H9 (cell line): ENCODE measurements at regions not wholly inside any gene's neighbourhood (a gene's known extent, or its start where the extent isn't known, plus 50 kb on each side); places are given as distances from the start of the nearest gene placed in this dataset.

Source experiments
- DNase-seq: peaks from one replicate; pipeline ENCODE4 v3.0.0-alpha.2; 2017
- H2AFZ ChIP-seq: one replicate; pipeline ENCODE4 v1.6.1; 2013; ENCODE audit warnings: mild to moderate bottlenecking, low read length, control low read depth, moderate library complexity
- H2AK5ac ChIP-seq: 2 replicates; pipeline ENCODE4 v1.6.1; 2013; ENCODE audit warnings: low read length, control low read depth, mixed read lengths; ENCODE audit not compliant: insufficient read length
- H2BK120ac ChIP-seq: one replicate; pipeline ENCODE4 v1.6.1; 2013; ENCODE audit warnings: low read depth, mild to moderate bottlenecking, low read length, control low read depth, inconsistent platforms; ENCODE audit not compliant: poor library complexity, severe bottlenecking
- H2BK12ac ChIP-seq: 2 replicates; pipeline ENCODE4 v1.6.1; 2013; ENCODE audit warnings: low read length, control low read depth, mixed read lengths, low read depth; ENCODE audit not compliant: insufficient read length
- H2BK15ac ChIP-seq: 2 replicates; pipeline ENCODE4 v1.6.1; 2013; ENCODE audit warnings: low read depth, low read length, control low read depth
- H2BK20ac ChIP-seq: one replicate; pipeline ENCODE4 v1.6.1; 2013; ENCODE audit warnings: low read depth, mild to moderate bottlenecking, low read length, control low read depth, inconsistent platforms; ENCODE audit not compliant: poor library complexity, severe bottlenecking
- H2BK5ac ChIP-seq: 2 replicates; pipeline ENCODE4 v1.6.1; 2013; ENCODE audit warnings: low read length, control low read depth, mixed read lengths; ENCODE audit not compliant: insufficient read length
- H3K14ac ChIP-seq: 2 replicates; pipeline ENCODE4 v1.6.1; 2013; ENCODE audit warnings: low read length, control low read depth; ENCODE audit not compliant: insufficient read depth
- H3K18ac ChIP-seq: 2 replicates; pipeline ENCODE4 v1.6.1; 2013; ENCODE audit warnings: low read depth, mild to moderate bottlenecking, mixed read lengths, low read length, control low read depth; ENCODE audit not compliant: insufficient read length
- H3K23ac ChIP-seq: 2 replicates; pipeline ENCODE4 v1.6.1; 2013; ENCODE audit warnings: low read length, control low read depth, mixed read lengths, low read depth; ENCODE audit not compliant: insufficient read length
- H3K23me2 ChIP-seq: 2 replicates; pipeline ENCODE4 v1.6.1; 2013; ENCODE audit warnings: low read depth, mild to moderate bottlenecking, mixed read lengths, low read length, control low read depth; ENCODE audit not compliant: insufficient read length, poor library complexity, severe bottlenecking
- H3K27ac ChIP-seq: 2 replicates; pipeline ENCODE4 v1.5.1; 2013; ENCODE audit warnings: low read length, control low read depth, mixed read lengths, low read depth; ENCODE audit not compliant: insufficient read length
- H3K27me3 ChIP-seq: 2 replicates; pipeline ENCODE4 v1.6.1; 2013; ENCODE audit warnings: low read length, control low read depth, inconsistent platforms; ENCODE audit not compliant: insufficient read depth
- H3K4ac ChIP-seq: 2 replicates; pipeline ENCODE4 v1.6.1; 2013; ENCODE audit warnings: low read depth, mild to moderate bottlenecking, control low read depth, inconsistent platforms, low read length, moderate library complexity
- H3K4me1 ChIP-seq: 2 replicates; pipeline ENCODE4 v1.6.1; 2013; ENCODE audit warnings: low read length, control low read depth, inconsistent platforms; ENCODE audit not compliant: insufficient read depth
- H3K4me2 ChIP-seq: 2 replicates; pipeline ENCODE4 v1.6.1; 2013; ENCODE audit warnings: low read length, control low read depth, mixed read lengths; ENCODE audit not compliant: insufficient read length, insufficient read depth
- H3K56ac ChIP-seq: 2 replicates; pipeline ENCODE4 v1.6.1; 2013; ENCODE audit warnings: low read depth, mild to moderate bottlenecking, mixed read lengths, low read length, control low read depth; ENCODE audit not compliant: insufficient read length
- H3K79me1 ChIP-seq: 2 replicates; pipeline ENCODE4 v1.6.1; 2013; ENCODE audit warnings: low read depth, mild to moderate bottlenecking, moderate library complexity, low read length, control low read depth, inconsistent platforms; ENCODE audit not compliant: insufficient read depth, poor library complexity, severe bottlenecking
- H3K79me2 ChIP-seq: 2 replicates; pipeline ENCODE4 v1.6.1; 2013; ENCODE audit warnings: low read length, control low read depth, inconsistent platforms; ENCODE audit not compliant: insufficient read depth
- H3K9ac ChIP-seq: 2 replicates; pipeline ENCODE4 v1.6.1; 2013; ENCODE audit warnings: low read length, control low read depth, mixed read lengths; ENCODE audit not compliant: insufficient read length; ENCODE audit errors: extremely low read depth
- H3K9me3 ChIP-seq: one replicate; pipeline ENCODE4 v1.6.1; 2013; ENCODE audit warnings: low read depth, low read length, inconsistent platforms; ENCODE audit not compliant: control insufficient read depth
- H3T11ph ChIP-seq: one replicate; pipeline ENCODE4 v1.6.1; 2013; ENCODE audit warnings: mild to moderate bottlenecking, low read length, control low read depth, inconsistent platforms
- H4K20me1 ChIP-seq: one replicate; pipeline ENCODE4 v1.6.1; 2013; ENCODE audit not compliant: control insufficient read depth, insufficient read length, insufficient read depth
- H4K5ac ChIP-seq: 2 replicates; pipeline ENCODE4 v1.6.1; 2013; ENCODE audit warnings: low read depth, mild to moderate bottlenecking, mixed read lengths, low read length, control low read depth; ENCODE audit not compliant: insufficient read length
- H4K8ac ChIP-seq: replicated peaks from 2 replicates; pipeline ENCODE4 v1.6.1; 2013; ENCODE audit warnings: low read length, control low read depth, mixed read lengths, low read depth; ENCODE audit not compliant: insufficient read length
- H4K91ac ChIP-seq: 2 replicates; pipeline ENCODE4 v1.6.1; 2013; ENCODE audit warnings: low read depth, mild to moderate bottlenecking, moderate library complexity, mixed read lengths, low read length, control low read depth; ENCODE audit not compliant: insufficient read length
- H3K27ac Mint-ChIP-seq, 3 experiments: 2 replicates in 2 of 3; 3 replicates in 1 of 3; pipeline ENCODE4 v1.8.0; 2020 to 2021; ENCODE audit warnings: mixed read lengths in 3 of 3, mild to moderate bottlenecking in 1 of 3, moderate library complexity in 1 of 3
- H3K27me3 Mint-ChIP-seq: 2 replicates; pipeline ENCODE4 v1.8.0; 2021; ENCODE audit warnings: low read depth, mild to moderate bottlenecking, moderate library complexity, mixed read lengths
- H3K36me3 Mint-ChIP-seq, 3 experiments: 2 replicates in 2 of 3; 3 replicates in 1 of 3; pipeline ENCODE4 v1.8.0; 2020 to 2021; ENCODE audit warnings: low read depth in 3 of 3, mixed read lengths in 3 of 3; ENCODE audit not compliant: insufficient read depth in 1 of 3
- H3K4me1 Mint-ChIP-seq, 2 experiments: 2 replicates each; pipeline ENCODE4 v1.8.0; 2020; ENCODE audit warnings: mixed read lengths in 2 of 2
- H3K4me3 Mint-ChIP-seq, 2 experiments: 2 replicates in 1 of 2; 3 replicates in 1 of 2; pipeline ENCODE4 v1.8.0; 2020 to 2021; ENCODE audit warnings: mild to moderate bottlenecking in 2 of 2, mixed read lengths in 2 of 2, moderate library complexity in 1 of 2
- H3K9me3 Mint-ChIP-seq, 2 experiments: 2 replicates in 1 of 2; 3 replicates in 1 of 2; pipeline ENCODE4 v1.8.0; 2020; ENCODE audit warnings: mild to moderate bottlenecking in 2 of 2, mixed read lengths in 2 of 2, moderate library complexity in 1 of 2
- CTCF ChIP-seq: fragments of 200-600 bp; sonication (generic); conservative IDR thresholded peaks from 3 replicates; pipeline ENCODE4 v1.8.0; 2021; ENCODE audit warnings: antibody characterized with exemption, mild to moderate bottlenecking
- WGBS: extraction: QIAGEN DNeasy Blood & Tissue Kit; methylation state at CpG from one replicate; pipeline ENCODE4 v1.1.7; 2013; ENCODE audit warnings: missing lambda C conversion rate, low lambda C conversion rate, mixed read lengths; ENCODE audit not compliant: insufficient read length; ENCODE audit errors: extremely low coverage; 5-methylcytosine and 5-hydroxymethylcytosine counted together

DNA sequence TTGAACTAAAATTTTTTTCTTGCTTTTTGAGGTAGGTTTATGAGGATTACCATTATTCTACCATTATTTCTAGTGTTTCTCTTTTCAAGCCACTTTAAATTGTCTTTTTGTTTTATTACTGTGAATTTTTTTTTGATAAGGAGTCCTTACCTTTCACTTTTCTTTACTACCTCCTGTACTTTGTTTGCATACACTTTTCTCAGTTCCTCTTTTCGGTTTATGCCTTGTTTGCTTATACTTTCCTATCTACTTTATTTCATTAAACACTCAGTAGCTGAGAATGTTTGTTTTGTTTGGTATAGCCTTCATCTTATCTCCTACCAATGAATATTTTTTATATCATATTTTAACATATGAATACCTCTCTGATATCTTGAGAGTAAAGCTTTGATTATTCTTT, 147.9 kb downstream of the TFAP2B start:
- no peak overlapping the region for H2AK5ac ChIP-seq
- H3K36me3 Mint-ChIP-seq: no peaks in the 10 kb centered on the region; a peak in 1 of 7 replicates
- no peak overlapping the region for H3T11ph ChIP-seq
- no peak overlapping the region for H2AFZ ChIP-seq
- no peaks in the 10 kb centered on the region for H3K9me3 ChIP-seq
- H4K91ac ChIP-seq: no peak overlapping the region
- H3K23me2 ChIP-seq: no peaks in the 10 kb centered on the region
- H4K5ac ChIP-seq: no peak overlapping the region
- no peak overlapping the region for H3K27ac Mint-ChIP-seq
- no peak for DNase-seq
- no peaks in the 10 kb centered on the region for H4K20me1 ChIP-seq
- no peak overlapping the region for H3K18ac ChIP-seq
- WGBS: no CpG with 5 or more reads among the region's 1 CpG
- H3K14ac ChIP-seq: no peak overlapping the region
- H3K4me1 Mint-ChIP-seq: no peaks in the 10 kb centered on the region
- no peak overlapping the region for H2BK5ac ChIP-seq
- no peaks in the 10 kb centered on the region for H3K79me2 ChIP-seq
- no peaks in the 10 kb centered on the region for H3K9me3 Mint-ChIP-seq
- no peak overlapping the region for H2BK120ac ChIP-seq
- no peak overlapping the region for H2BK20ac ChIP-seq
- no peak overlapping the region for H3K23ac ChIP-seq
- H3K27me3 ChIP-seq: no peaks in the 10 kb centered on the region
- no peak overlapping the region for H3K4me2 ChIP-seq
- H3K4me3 Mint-ChIP-seq: no peak overlapping the region
- H3K79me1 ChIP-seq: no peaks in the 10 kb centered on the region
- H2BK12ac ChIP-seq: no peak overlapping the region
- H3K56ac ChIP-seq: no peak overlapping the region
- H3K27me3 Mint-ChIP-seq: peaks cover 1% of the 10 kb centered on the region; the same call in 1 of the 2 replicates
- no peak overlapping the region for H2BK15ac ChIP-seq
- H3K9ac ChIP-seq: no peak overlapping the region
- H3K4me1 ChIP-seq: no peaks in the 10 kb centered on the region
- no peak for TF ChIP-seq CTCF
- H3K27ac ChIP-seq: no peak overlapping the region
- no peak overlapping the region for H4K8ac ChIP-seq
- H3K4ac ChIP-seq: no peak overlapping the region
